IMR-90 (cell line): ENCODE measurements at regions not wholly inside any gene's neighbourhood (a gene's known extent, or its start where the extent isn't known, plus 50 kb on each side); places are given as distances from the start of the nearest gene placed in this dataset.

Source experiments
- ATAC-seq: fragments of 200-7000 bp; cut with Tn5 transposase; 2 replicates; pipeline ENCODE4 v1.9.1; 2020; ENCODE audit warnings: low read depth, mild to moderate bottlenecking, moderate library complexity
- BruUV-seq: library from RNA; stranded (reverse); fragments of 400-500 nt; replicated peaks from 2 replicates; lab custom pipeline; 2021; lab: Mats Ljungman, UMichigan
- CTCF ChIA-PET: fragments of 300-600 bp; formaldehyde crosslinking; extraction: SDS; loops from one replicate; lab custom pipeline; 2021; ENCODE audit warnings: antibody characterized with exemption; lab: Yijun Ruan, JAX
- POLR2A ChIA-PET: fragments of 300-600 bp; sonication (Branson Sonifier 250); formaldehyde crosslinking; loops from one replicate; lab custom pipeline; 2022; ENCODE audit warnings: antibody characterized with exemption; ENCODE audit not compliant: unreplicated experiment; lab: Charles Lee
- DNase-seq: peaks from one replicate; pipeline ENCODE4 v3.0.0; 2013
- H2AFZ ChIP-seq: replicated peaks from 2 replicates; pipeline ENCODE3; 2013; ENCODE audit warnings: low read length, mild to moderate bottlenecking; ENCODE audit not compliant: poor library complexity
- H2AK5ac ChIP-seq: 2 replicates; pipeline ENCODE4 v1.6.1; 2013; ENCODE audit warnings: low read depth, low read length, inconsistent platforms
- H2AK9ac ChIP-seq: replicated peaks from 2 replicates; pipeline ENCODE3; 2013; ENCODE audit warnings: mild to moderate bottlenecking, low read depth, low read length, moderate library complexity; ENCODE audit not compliant: poor library complexity
- H2BK120ac ChIP-seq: 2 replicates; pipeline ENCODE4 v1.6.1; 2013; ENCODE audit warnings: low read depth, low read length, inconsistent platforms
- H2BK15ac ChIP-seq: 3 replicates; pipeline ENCODE4 v1.6.1; 2013; ENCODE audit warnings: low read depth, low read length, inconsistent platforms
- H2BK20ac ChIP-seq: 2 replicates; pipeline ENCODE4 v1.6.1; 2013; ENCODE audit warnings: low read depth, mild to moderate bottlenecking, inconsistent platforms, low read length, moderate library complexity
- H2BK5ac ChIP-seq: 2 replicates; pipeline ENCODE4 v1.6.1; 2013; ENCODE audit warnings: mild to moderate bottlenecking, low read depth, low read length, inconsistent platforms; ENCODE audit not compliant: poor library complexity, severe bottlenecking
- H3K14ac ChIP-seq: replicated peaks from 2 replicates; pipeline ENCODE4 v1.6.1; 2013; ENCODE audit warnings: low read depth, low read length, inconsistent platforms
- H3K18ac ChIP-seq: 2 replicates; pipeline ENCODE4 v1.6.1; 2013; ENCODE audit warnings: low read depth, low read length, control low read depth
- H3K23ac ChIP-seq: 2 replicates; pipeline ENCODE4 v1.6.1; 2013; ENCODE audit warnings: low read depth, low read length, inconsistent platforms
- H3K27ac ChIP-seq: 2 replicates; pipeline ENCODE4 v1.5.1; 2013; ENCODE audit warnings: mild to moderate bottlenecking, control low read depth, low read length; ENCODE audit not compliant: insufficient read depth
- H3K27me3 ChIP-seq: 2 replicates; pipeline ENCODE4 v1.6.1; 2013; ENCODE audit warnings: low read length; ENCODE audit not compliant: control insufficient read depth, insufficient read depth
- H3K36me3 ChIP-seq: 2 replicates; pipeline ENCODE4 v1.6.1; 2013; ENCODE audit warnings: low read length, mixed read lengths; ENCODE audit not compliant: control insufficient read depth, insufficient read depth
- H3K4ac ChIP-seq: 2 replicates; pipeline ENCODE4 v1.6.1; 2013; ENCODE audit warnings: low read depth, low read length, inconsistent platforms
- H3K4me1 ChIP-seq: 2 replicates; pipeline ENCODE4 v1.6.1; 2013; ENCODE audit warnings: low read length, mixed read lengths; ENCODE audit not compliant: control insufficient read depth, insufficient read depth
- H3K4me2 ChIP-seq: 2 replicates; pipeline ENCODE4 v1.6.1; 2013; ENCODE audit warnings: low read depth, mild to moderate bottlenecking, control low read depth, low read length, moderate library complexity
- H3K4me3 ChIP-seq: 2 replicates; pipeline ENCODE4 v1.5.1; 2013; ENCODE audit warnings: low read depth, mild to moderate bottlenecking, control low read depth, low read length, moderate library complexity; ENCODE audit not compliant: insufficient read depth
- H3K56ac ChIP-seq: 2 replicates; pipeline ENCODE4 v1.6.1; 2013; ENCODE audit warnings: low read length, inconsistent platforms; ENCODE audit not compliant: insufficient read depth; ENCODE audit errors: extremely low read depth
- H3K79me1 ChIP-seq, 2 experiments: 2 replicates each; pipeline ENCODE4 v1.6.1; 2013; ENCODE audit warnings: low read length in 2 of 2, inconsistent platforms in 1 of 2, low read depth in 1 of 2
- H3K9ac ChIP-seq: 2 replicates; pipeline ENCODE4 v1.6.1; 2013; ENCODE audit warnings: low read depth, low read length, control low read depth
- H3K9me1 ChIP-seq: 2 replicates; pipeline ENCODE4 v1.6.1; 2013; ENCODE audit warnings: low read length, inconsistent platforms; ENCODE audit not compliant: insufficient read depth
- H3K9me3 ChIP-seq: 2 replicates; pipeline ENCODE4 v1.6.1; 2013; ENCODE audit warnings: low read length; ENCODE audit not compliant: control insufficient read depth, insufficient read depth
- H4K20me1 ChIP-seq: 2 replicates; pipeline ENCODE4 v1.6.1; 2013; ENCODE audit warnings: low read length, inconsistent platforms; ENCODE audit not compliant: insufficient read depth
- H4K5ac ChIP-seq: 2 replicates; pipeline ENCODE4 v1.6.1; 2013; ENCODE audit warnings: mild to moderate bottlenecking, low read depth, low read length, control low read depth
- H4K8ac ChIP-seq, 2 experiments: 2 replicates each; pipeline ENCODE4 v1.6.1; 2013; ENCODE audit warnings: low read depth in 2 of 2, low read length in 2 of 2, control low read depth in 1 of 2, inconsistent platforms in 1 of 2
- H4K91ac ChIP-seq: 2 replicates; pipeline ENCODE4 v1.6.1; 2013; ENCODE audit warnings: low read depth, low read length, inconsistent platforms; ENCODE audit not compliant: insufficient read depth
- BHLHE40 ChIP-seq: fragments of 150-350 bp; IDR thresholded peaks from 2 replicates; pipeline ENCODE4 v1.6.1; 2016; ENCODE audit warnings: mild to moderate bottlenecking, low read depth, low read length
- CEBPB ChIP-seq: IDR thresholded peaks from 2 replicates; pipeline ENCODE4 v1.6.1; 2012; ENCODE audit warnings: low read depth, low read length, improper control_type of control experiment
- CHD1 ChIP-seq: IDR thresholded peaks from 2 replicates; pipeline ENCODE4 v1.6.1; 2012; ENCODE audit warnings: low read depth, low read length, improper control_type of control experiment
- FOS ChIP-seq: fragments of 150-350 bp; IDR thresholded peaks from 2 replicates; pipeline ENCODE4 v1.6.1; 2016; ENCODE audit warnings: low read depth, low read length
- MXI1 ChIP-seq: IDR thresholded peaks from 2 replicates; pipeline ENCODE4 v1.6.1; 2012; ENCODE audit warnings: low read depth, mild to moderate bottlenecking, low read length, moderate library complexity, borderline replicate concordance
- NFE2L2 ChIP-seq: fragments of 150-350 bp; IDR thresholded peaks from 2 replicates; pipeline ENCODE4 v1.6.1; 2016; ENCODE audit warnings: low read depth, mild to moderate bottlenecking, low read length
- POLR2A ChIP-seq: IDR thresholded peaks from 2 replicates; pipeline ENCODE4 v1.6.1; 2012; ENCODE audit warnings: mild to moderate bottlenecking, low read depth, low read length
- RCOR1 ChIP-seq: IDR thresholded peaks from 2 replicates; pipeline ENCODE4 v1.6.1; 2012; ENCODE audit warnings: mild to moderate bottlenecking, low read length, improper control_type of control experiment; ENCODE audit not compliant: insufficient replicate concordance
- RFX5 ChIP-seq: IDR thresholded peaks from 2 replicates; pipeline ENCODE4 v1.8.0; 2012; ENCODE audit warnings: low read depth, mild to moderate bottlenecking, low read length, moderate library complexity
- USF2 ChIP-seq: fragments of 150-350 bp; IDR thresholded peaks from 2 replicates; pipeline ENCODE4 v1.6.1; 2017; ENCODE audit warnings: mild to moderate bottlenecking, antibody characterized with exemption, low read length, low read depth
- WGBS, 2 experiments: methylation state at CpG; one replicate each; pipeline versions ENCODE4 v1.1.5 to v1.1.7; 2013; ENCODE audit warnings: missing lambda C conversion rate in 2 of 2; ENCODE audit not compliant: insufficient read length in 1 of 2; ENCODE audit errors: extremely low coverage in 2 of 2; 5-methylcytosine and 5-hydroxymethylcytosine counted together
- dilution Hi-C: fragments of 300-500 bp; cut with HindIII; formaldehyde crosslinking; loops from one replicate; pipeline ENCODE4 v1.14.3; 2018; ENCODE audit warnings: low sequenced_read_pairs; ENCODE audit not compliant: unreplicated experiment
- in situ Hi-C: fragments of 300-500 bp; cut with MboI; formaldehyde crosslinking; loops from 3 replicates; pipeline ENCODE4 v1.14.3; 2019; ENCODE audit warnings: low sequenced_read_pairs, inconsistent platforms, mixed read lengths
- intact Hi-C: fragments of 100-400 bp; cut with micrococcal nuclease; formaldehyde crosslinking; loops from 2 replicates; pipeline ENCODE4 v1.10.0; 2022

GRCh38 chr10:117674646-117675045 lies 132.1 kb downstream of the EMX2 start:
- no peaks in the 10 kb centered on the region for H3K79me1 ChIP-seq
- no peak overlapping the region for H3K56ac ChIP-seq
- no peak overlapping the region for H4K5ac ChIP-seq
- CTCF ChIA-PET: no interaction called here
- no peak overlapping the region for H2BK15ac ChIP-seq
- H2BK5ac ChIP-seq: no peak overlapping the region
- H4K8ac ChIP-seq: no peak overlapping the region
- no peak overlapping the region for H4K91ac ChIP-seq
- no peak overlapping the region for H3K23ac ChIP-seq
- no peak for TF ChIP-seq POLR2A
- TF ChIP-seq BHLHE40: no peak
- no peak for TF ChIP-seq RFX5
- TF ChIP-seq MXI1: no peak
- TF ChIP-seq FOS: no peak
- no peak for TF ChIP-seq CHD1
- TF ChIP-seq RCOR1: no peak
- TF ChIP-seq USF2: no peak
- TF ChIP-seq NFE2L2: no peak
- no peak for TF ChIP-seq CEBPB
- H2BK120ac ChIP-seq: no peak overlapping the region
- H3K27ac ChIP-seq: no peak overlapping the region
- H3K4ac ChIP-seq: no peak overlapping the region
- H3K36me3 ChIP-seq: no peaks in the 10 kb centered on the region
- 89% methylated on average over 3 of the region's 6 CpGs; no CpG with 5 or more reads in 1 of the 2 experiments for WGBS, 2 experiments
- dilution Hi-C loops (no loop called here), in situ Hi-C loops (no loop called here), intact Hi-C loops (no loop called here)
- H3K18ac ChIP-seq: no peak overlapping the region
- H3K4me2 ChIP-seq: no peak overlapping the region
- no peak overlapping the region for H3K14ac ChIP-seq
- POLR2A ChIA-PET: no interaction called here
- peaks cover 14% of the 10 kb centered on the region for H3K9me3 ChIP-seq
- no TSS peak for BruUV-seq
- no peak overlapping the region for H2BK20ac ChIP-seq
- ATAC-seq (no peak), DNase-seq (no peak)
- H3K9me1 ChIP-seq: no peaks in the 10 kb centered on the region
- H2AFZ ChIP-seq: no peak overlapping the region
- no peak overlapping the region for H3K9ac ChIP-seq
- no peak overlapping the region for H2AK9ac ChIP-seq
- no peaks in the 10 kb centered on the region for H3K27me3 ChIP-seq
- no peak overlapping the region for H2AK5ac ChIP-seq
- no peaks in the 10 kb centered on the region for H4K20me1 ChIP-seq
- no peak overlapping the region for H3K4me3 ChIP-seq
- no peaks in the 10 kb centered on the region for H3K4me1 ChIP-seq
